Smooth muscle cell (in vitro differentiated cells): ENCODE measurements at regions not wholly inside any gene's neighbourhood (a gene's known extent, or its start where the extent isn't known, plus 50 kb on each side); places are given as distances from the start of the nearest gene placed in this dataset.

Experiments
- DNase-seq: peaks from one replicate; lab custom pipeline; 2025; ENCODE audit not compliant: unreplicated experiment; lab: John Stamatoyannopoulos, UW
- H2AFZ ChIP-seq: fragments of 200-600 bp; sonication (generic); 2 replicates; pipeline ENCODE4 v1.6.0; 2016; ENCODE audit warnings: antibody characterized with exemption, low read depth, mild to moderate bottlenecking
- H3F3A ChIP-seq: fragments of 200-600 bp; sonication (generic); 2 replicates; pipeline ENCODE4 v1.6.0; 2017; ENCODE audit warnings: antibody characterized with exemption, low read depth
- H3K27ac ChIP-seq: fragments of 200-600 bp; sonication (generic); 2 replicates; pipeline ENCODE4 v1.5.1; 2016; ENCODE audit warnings: low read depth, mild to moderate bottlenecking
- H3K27me3 ChIP-seq: fragments of 200-600 bp; sonication (generic); 2 replicates; pipeline ENCODE4 v1.6.1; 2016; ENCODE audit warnings: low read depth, mild to moderate bottlenecking
- H3K36me3 ChIP-seq: fragments of 200-600 bp; sonication (generic); 2 replicates; pipeline ENCODE4 v1.5.1; 2016; ENCODE audit warnings: low read depth
- H3K4me1 ChIP-seq: fragments of 200-600 bp; sonication (generic); 2 replicates; pipeline ENCODE4 v1.5.1; 2016; ENCODE audit warnings: low read depth
- H3K4me2 ChIP-seq: fragments of 200-600 bp; sonication (generic); 2 replicates; pipeline ENCODE4 v1.6.0; 2016; ENCODE audit warnings: mild to moderate bottlenecking
- H3K4me3 ChIP-seq: fragments of 200-600 bp; sonication (generic); 2 replicates; pipeline ENCODE4 v1.5.1; 2016; ENCODE audit warnings: mild to moderate bottlenecking
- H3K79me2 ChIP-seq: fragments of 200-600 bp; sonication (generic); 2 replicates; pipeline ENCODE4 v1.6.0; 2016; ENCODE audit warnings: low read depth, mild to moderate bottlenecking
- H3K9ac ChIP-seq: fragments of 200-600 bp; sonication (generic); 2 replicates; pipeline ENCODE4 v1.6.0; 2016; ENCODE audit warnings: low read depth
- H3K9me3 ChIP-seq: fragments of 200-600 bp; sonication (generic); replicated peaks from 2 replicates; pipeline ENCODE4 v1.5.1; 2016; ENCODE audit warnings: low read depth
- H4K20me1 ChIP-seq: fragments of 200-600 bp; sonication (generic); 2 replicates; pipeline ENCODE4 v1.6.0; 2016; ENCODE audit warnings: low read depth
- CTCF ChIP-seq: fragments of 200-600 bp; sonication (generic); IDR thresholded peaks from 2 replicates; pipeline ENCODE4 v1.5.1; 2017; ENCODE audit warnings: borderline replicate concordance, mild to moderate bottlenecking, antibody characterized with exemption; ENCODE audit not compliant: insufficient read depth, poor library complexity, severe bottlenecking
- WGBS: methylation state at CpG from one replicate; pipeline ENCODE4 v1.1.7; 2016; ENCODE audit warnings: low lambda C conversion rate; 5-methylcytosine and 5-hydroxymethylcytosine counted together

GRCh38 chr2:67337903-67338302 is 59.2 kb upstream of the ETAA1 start:
- TF ChIP-seq CTCF: no peak
- H3K4me2 ChIP-seq: no peak overlapping the region
- no peak overlapping the region for H2AFZ ChIP-seq
- H3F3A ChIP-seq: no peaks in the 10 kb centered on the region
- WGBS: 90% methylated on average over 2 of the region's 2 CpGs
- peaks cover 47% of the 10 kb centered on the region for H3K27me3 ChIP-seq
- H3K79me2 ChIP-seq: no peaks in the 10 kb centered on the region
- H3K9ac ChIP-seq: no peak overlapping the region
- H3K9me3 ChIP-seq: no peaks in the 10 kb centered on the region
- H3K36me3 ChIP-seq: no peaks in the 10 kb centered on the region
- H3K4me3 ChIP-seq: no peak overlapping the region
- no peak for DNase-seq
- H4K20me1 ChIP-seq: no peaks in the 10 kb centered on the region
- no peak overlapping the region for H3K27ac ChIP-seq
- no peaks in the 10 kb centered on the region for H3K4me1 ChIP-seq

- Histone ChIP-seq H3K79me2 (no peaks in the 10 kb centered on the region), H3K4me3 (no peak overlapping the region), H3K4me2 (no peak overlapping the region), H4K20me1 (no peaks in the 10 kb centered on the region), H3K9ac (no peak overlapping the region), H3K36me3 (no peaks in the 10 kb centered on the region), H3F3A (no peaks in the 10 kb centered on the region), H3K27me3 (peaks cover 44% of the 10 kb centered on the region), H3K9me3 (no peaks in the 10 kb centered on the region), H2AFZ (no peak overlapping the region), H3K27ac (no peak overlapping the region), H3K4me1 (no peaks in the 10 kb centered on the region)
- no peak for DNase-seq
- TF ChIP-seq CTCF: no peak
- WGBS: 94% methylated on average over 3 of the region's 3 CpGs
Measured at GRCh38 chr2:67338601-67339233, 58.4 kb upstream of the ETAA1 start.

- no peak overlapping the region for H3K4me3 ChIP-seq
- H3K9ac ChIP-seq: no peak overlapping the region
- H4K20me1 ChIP-seq: no peaks in the 10 kb centered on the region
- no peak overlapping the region for H2AFZ ChIP-seq
- no peaks in the 10 kb centered on the region for H3K9me3 ChIP-seq
- peaks cover 37% of the 10 kb centered on the region for H3K27me3 ChIP-seq
- 91% methylated on average over 4 of the region's 4 CpGs for WGBS
- H3K36me3 ChIP-seq: no peaks in the 10 kb centered on the region
- no peak overlapping the region for H3K27ac ChIP-seq
- no peaks in the 10 kb centered on the region for H3F3A ChIP-seq
- no peaks in the 10 kb centered on the region for H3K79me2 ChIP-seq
- TF ChIP-seq CTCF: no peak
- H3K4me2 ChIP-seq: no peak overlapping the region
- no peak for DNase-seq
- no peaks in the 10 kb centered on the region for H3K4me1 ChIP-seq
Measured at GRCh38 chr2:67339234-67339885, 57.8 kb upstream of the ETAA1 start.
